Natural killer cell (primary cell): ENCODE measurements at regions not wholly inside any gene's neighbourhood (a gene's known extent, or its start where the extent isn't known, plus 50 kb on each side); places are given as distances from the start of the nearest gene placed in this dataset.

Experiments
- ATAC-seq, 3 donors: fragments of 150-1000 bp in 2 of 3; fragments of 200-7000 bp in 1 of 3; cut with Tn5 transposase; 1 replicate in 1 of 3; 2 replicates in 2 of 3; pipeline ENCODE4 v1.10.0; 2021; ENCODE audit warnings: mild to moderate bottlenecking in 2 of 3, moderate library complexity in 2 of 3
- DNase-seq, 2 donors: peaks; one replicate each; pipeline versions ENCODE4 v3.0.0 to v3.0.0-alpha.2; 2013 to 2021; ENCODE audit warnings: mixed read lengths in 1 of 2
- H3K27ac ChIP-seq: one replicate; pipeline ENCODE4 v1.5.1; 2013; ENCODE audit warnings: mild to moderate bottlenecking, low read length
- H3K27me3 ChIP-seq: one replicate; pipeline ENCODE4 v1.6.1; 2013; ENCODE audit warnings: low read length; ENCODE audit not compliant: control insufficient read depth, insufficient read depth
- H3K36me3 ChIP-seq: one replicate; pipeline ENCODE4 v1.6.1; 2013; ENCODE audit warnings: low read length; ENCODE audit not compliant: control insufficient read depth, insufficient read depth
- H3K4me1 ChIP-seq: one replicate; pipeline ENCODE4 v1.6.1; 2013; ENCODE audit warnings: low read length; ENCODE audit not compliant: control insufficient read depth, insufficient read depth
- H3K4me3 ChIP-seq: one replicate; pipeline ENCODE4 v1.5.1; 2013; ENCODE audit warnings: low read length
- H3K9me3 ChIP-seq: one replicate; pipeline ENCODE4 v1.6.1; 2013; ENCODE audit warnings: low read length; ENCODE audit not compliant: control insufficient read depth, insufficient read depth
- H3K27ac Mint-ChIP-seq, 2 donors: one replicate each; pipeline ENCODE4 v1.8.0; 2022; ENCODE audit warnings: mild to moderate bottlenecking in 2 of 2, mixed read lengths in 2 of 2, moderate library complexity in 1 of 2
- H3K27me3 Mint-ChIP-seq, 2 donors: one replicate each; pipeline ENCODE4 v1.8.0; 2022; ENCODE audit warnings: low read depth in 2 of 2, mixed read lengths in 2 of 2
- H3K36me3 Mint-ChIP-seq: one replicate; pipeline ENCODE4 v1.8.0; 2022; ENCODE audit warnings: mixed read lengths
- H3K4me1 Mint-ChIP-seq, 2 donors: one replicate each; pipeline ENCODE4 v1.8.0; 2022; ENCODE audit warnings: mixed read lengths in 2 of 2
- H3K4me3 Mint-ChIP-seq: one replicate; pipeline ENCODE4 v1.8.0; 2022; ENCODE audit warnings: mild to moderate bottlenecking, moderate library complexity, mixed read lengths
- H3K9me3 Mint-ChIP-seq, 2 donors: one replicate each; pipeline ENCODE4 v1.8.0; 2022; ENCODE audit warnings: mixed read lengths in 2 of 2
- CTCF ChIP-seq: fragments of 200-600 bp; IDR thresholded peaks from one replicate; pipeline ENCODE4 v1.8.0; 2022; ENCODE audit warnings: antibody characterized with exemption
- WGBS: methylation state at CpG from one replicate; pipeline ENCODE4 v1.1.7; 2013; ENCODE audit warnings: missing lambda C conversion rate; ENCODE audit not compliant: insufficient coverage; 5-methylcytosine and 5-hydroxymethylcytosine counted together
- intact Hi-C: fragments of 100-400 bp; cut with micrococcal nuclease; formaldehyde crosslinking; loops from one replicate; pipeline ENCODE4 v1.14.2; 2022

GRCh38 chr3:66762916-66763693, 235.0 kb upstream of the KBTBD8 start:
- intact Hi-C loops: no loop called here
- no peak overlapping the region for H3K4me3 Mint-ChIP-seq
- Histone ChIP-seq H3K27me3 (no peaks in the 10 kb centered on the region), H3K9me3 (no peaks in the 10 kb centered on the region), H3K4me3 (no peak overlapping the region), H3K4me1 (no peaks in the 10 kb centered on the region), H3K36me3 (no peaks in the 10 kb centered on the region), H3K27ac (no peak overlapping the region)
- H3K9me3 Mint-ChIP-seq: no peaks in the 10 kb centered on the region
- WGBS: 92% methylated on average over 5 of the region's 6 CpGs
- no peak for TF ChIP-seq CTCF
- H3K27me3 Mint-ChIP-seq: no peaks in the 10 kb centered on the region
- no peaks in the 10 kb centered on the region for H3K4me1 Mint-ChIP-seq
- no peak for ATAC-seq
- no peak for DNase-seq
- no peak overlapping the region for H3K27ac Mint-ChIP-seq
- H3K36me3 Mint-ChIP-seq: no peaks in the 10 kb centered on the region

- WGBS: 86% methylated on average over 5 of the region's 5 CpGs
- H3K4me3 Mint-ChIP-seq: no peak overlapping the region
- H3K27me3 Mint-ChIP-seq: peaks cover 7 to 35% of the 10 kb centered on the region in 2 donors
- ATAC-seq (no peak), DNase-seq (no peak)
- Histone ChIP-seq H3K27me3 (no peaks in the 10 kb centered on the region), H3K4me1 (no peaks in the 10 kb centered on the region), H3K4me3 (no peak overlapping the region), H3K27ac (no peak overlapping the region), H3K36me3 (no peaks in the 10 kb centered on the region), H3K9me3 (no peaks in the 10 kb centered on the region)
- TF ChIP-seq CTCF: no peak
- H3K4me1 Mint-ChIP-seq: no peaks in the 10 kb centered on the region
- no peaks in the 10 kb centered on the region for H3K9me3 Mint-ChIP-seq
- H3K27ac Mint-ChIP-seq: no peak overlapping the region
- no peaks in the 10 kb centered on the region for H3K36me3 Mint-ChIP-seq
- intact Hi-C loops: no loop called here
Measured at GRCh38 chr3:66778107-66778506, 220.0 kb upstream of the KBTBD8 start.

DNA sequence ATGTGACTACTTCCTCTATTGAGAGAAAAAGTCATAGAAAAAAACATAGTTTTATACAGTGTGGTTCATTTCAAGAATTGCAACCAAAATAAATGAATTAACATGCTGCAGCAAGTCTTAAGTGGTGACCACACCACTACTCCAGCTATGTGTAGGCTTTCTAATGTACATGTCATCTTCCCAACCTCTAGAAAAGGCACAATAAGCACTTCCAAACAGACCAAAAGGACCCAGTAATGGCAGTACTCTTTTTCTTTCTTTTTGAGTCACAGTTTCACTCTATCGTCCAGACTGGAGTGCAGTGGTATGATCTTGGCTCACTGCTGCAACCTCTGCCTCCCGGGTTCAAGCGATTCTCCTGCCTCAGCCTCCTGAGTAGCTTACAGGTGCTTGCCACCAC, 219.3 kb upstream of the KBTBD8 start:
- no peak overlapping the region for H3K27ac ChIP-seq
- Mint-ChIP-seq H3K9me3 (no peaks in the 10 kb centered on the region), H3K4me3 (no peak overlapping the region), H3K36me3 (no peaks in the 10 kb centered on the region), H3K27me3 (peaks cover 7 to 35% of the 10 kb centered on the region in 2 donors), H3K27ac (no peak overlapping the region), H3K4me1 (no peaks in the 10 kb centered on the region)
- no peak overlapping the region for H3K4me3 ChIP-seq
- no peak for DNase-seq
- no peaks in the 10 kb centered on the region for H3K9me3 ChIP-seq
- intact Hi-C loops: no loop called here
- WGBS: 81% methylated on average over 3 of the region's 3 CpGs
- no peak for ATAC-seq
- H3K27me3 ChIP-seq: no peaks in the 10 kb centered on the region
- no peaks in the 10 kb centered on the region for H3K4me1 ChIP-seq
- no peak for TF ChIP-seq CTCF
- H3K36me3 ChIP-seq: no peaks in the 10 kb centered on the region
